ENCODE measurements at regions not wholly inside any gene's neighbourhood (a gene's known extent, or its start where the extent isn't known, plus 50 kb on each side); places are given as distances from the start of the nearest gene placed in this dataset.

DNA sequence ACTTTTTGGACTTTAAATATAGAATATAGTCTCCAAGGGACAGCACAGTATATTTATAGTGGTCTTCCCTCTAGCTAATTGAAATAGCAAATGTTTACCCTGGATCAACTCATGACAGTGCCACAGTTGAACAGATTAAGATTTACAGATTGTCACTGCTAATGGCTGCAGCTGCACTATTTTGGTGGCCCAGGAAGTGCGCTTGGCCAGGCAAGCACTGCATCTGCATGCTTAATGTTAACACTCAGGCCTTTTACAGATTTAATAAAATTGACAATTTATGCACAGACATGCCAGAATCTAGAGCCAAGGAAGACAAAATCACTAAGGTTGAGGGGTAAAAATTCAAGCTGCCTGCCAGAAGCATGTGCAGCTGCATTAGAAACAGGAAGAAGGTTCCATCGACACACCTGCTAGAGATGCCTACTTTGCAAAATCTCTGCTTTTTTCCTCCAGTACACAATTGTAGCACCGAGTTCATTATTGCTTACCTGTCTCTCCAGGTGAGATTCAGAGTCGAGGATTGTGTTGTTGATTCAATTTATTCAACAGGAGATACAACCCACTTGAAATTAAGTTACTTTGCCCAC lies 1042.3 kb upstream of the NRXN1 start:
- TF ChIP-seq POLR2A (IDR thresholded peaks at IDR 0.05) (no peak), EP300 (IDR thresholded peaks at IDR 0.05) (no peak)
- TF ChIP-seq, protein P1, sequence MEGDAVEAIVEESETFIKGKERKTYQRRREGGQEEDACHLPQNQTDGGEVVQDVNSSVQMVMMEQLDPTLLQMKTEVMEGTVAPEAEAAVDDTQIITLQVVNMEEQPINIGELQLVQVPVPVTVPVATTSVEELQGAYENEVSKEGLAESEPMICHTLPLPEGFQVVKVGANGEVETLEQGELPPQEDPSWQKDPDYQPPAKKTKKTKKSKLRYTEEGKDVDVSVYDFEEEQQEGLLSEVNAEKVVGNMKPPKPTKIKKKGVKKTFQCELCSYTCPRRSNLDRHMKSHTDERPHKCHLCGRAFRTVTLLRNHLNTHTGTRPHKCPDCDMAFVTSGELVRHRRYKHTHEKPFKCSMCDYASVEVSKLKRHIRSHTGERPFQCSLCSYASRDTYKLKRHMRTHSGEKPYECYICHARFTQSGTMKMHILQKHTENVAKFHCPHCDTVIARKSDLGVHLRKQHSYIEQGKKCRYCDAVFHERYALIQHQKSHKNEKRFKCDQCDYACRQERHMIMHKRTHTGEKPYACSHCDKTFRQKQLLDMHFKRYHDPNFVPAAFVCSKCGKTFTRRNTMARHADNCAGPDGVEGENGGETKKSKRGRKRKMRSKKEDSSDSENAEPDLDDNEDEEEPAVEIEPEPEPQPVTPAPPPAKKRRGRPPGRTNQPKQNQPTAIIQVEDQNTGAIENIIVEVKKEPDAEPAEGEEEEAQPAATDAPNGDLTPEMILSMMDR (IDR thresholded peaks at IDR 0.05): no peak
